Stimulated activated CD4-positive, alpha-beta T cell treated with anti-CD3 and anti-CD28 coated beads, Interleukin-15, amount 100 ng/mL, for 1 hour (primary cell): ENCODE measurements at regions not wholly inside any gene's neighbourhood (a gene's known extent, or its start where the extent isn't known, plus 50 kb on each side); places are given as distances from the start of the nearest gene placed in this dataset.
"Not testable (repeated sequence)": the region's sequence is repeated elsewhere in the genome, so short reads cannot be mapped to it uniquely, and the experiment has no call there.

Experiments used
- DNase-seq, 2 donors: peaks; one replicate each; pipeline ENCODE4 v3.0.0-alpha.2; 2020; ENCODE audit warnings: low read depth in 1 of 2, low spot score in 1 of 2

- no peak for DNase-seq
These were observed 85.6 kb downstream of the OLFM1 start for GRCh38 chr9:135173066-135173465.

GRCh38 chr9:135174248-135174647 is 86.8 kb downstream of the OLFM1 start:
- no peak for DNase-seq

- no peak for DNase-seq
These were observed 87.5 kb downstream of the OLFM1 start for GRCh38 chr9:135174981-135175380.

GRCh38 chr9:135176284-135176683 is 88.8 kb downstream of the OLFM1 start:
- DNase-seq = no peak

GRCh38 chr9:135177562-135177961 is 90.1 kb downstream of the OLFM1 start:
- not testable (repeated sequence) for DNase-seq

- no peak for DNase-seq
These were observed 91.0 kb downstream of the OLFM1 start for GRCh38 chr9:135178498-135178897.

- DNase-seq = no peak
These were observed 91.6 kb downstream of the OLFM1 start for GRCh38 chr9:135179041-135179440.

GRCh38 chr9:135179976-135180375 is 92.5 kb downstream of the OLFM1 start:
- no peak for DNase-seq

GRCh38 chr9:135180586-135180985 is 93.1 kb downstream of the OLFM1 start:
- DNase-seq = no peak

GRCh38 chr9:135181336-135181735 is 93.9 kb downstream of the OLFM1 start:
- no peak for DNase-seq

GRCh38 chr9:135181841-135182240 is 94.4 kb downstream of the OLFM1 start:
- DNase-seq = not testable (repeated sequence)

GRCh38 chr9:135183069-135183468 is 95.6 kb downstream of the OLFM1 start:
- no peak for DNase-seq

- DNase-seq = no peak
These were observed 96.2 kb downstream of the OLFM1 start for GRCh38 chr9:135183528-135184180.

GRCh38 chr9:135184181-135185053 is 96.9 kb downstream of the OLFM1 start:
- no peak for DNase-seq

GRCh38 chr9:135185060-135185459 is 97.6 kb downstream of the OLFM1 start:
- DNase-seq = no peak

GRCh38 chr9:135186248-135187164 is 99.0 kb downstream of the OLFM1 start:
- DNase-seq = no peak

GRCh38 chr9:135187365-135187764 is 99.9 kb downstream of the OLFM1 start:
- DNase-seq = no peak

GRCh38 chr9:135188681-135189151 is 101.2 kb downstream of the OLFM1 start:
- no peak for DNase-seq

GRCh38 chr9:135189497-135189896 is 102.0 kb downstream of the OLFM1 start:
- no peak for DNase-seq

GRCh38 chr9:135190789-135191577 is 103.5 kb downstream of the OLFM1 start:
- no peak for DNase-seq

GRCh38 chr9:135192686-135193085 is 105.2 kb downstream of the OLFM1 start:
- no peak for DNase-seq
